Fibroblast of peridontal ligament (primary cell): ENCODE measurements at regions not wholly inside any gene's neighbourhood (a gene's known extent, or its start where the extent isn't known, plus 50 kb on each side); places are given as distances from the start of the nearest gene placed in this dataset.

Experiments used
- DNase-seq: peaks from one replicate; pipeline ENCODE4 v3.0.0-alpha.2; 2010; ENCODE audit errors: extremely low read depth

GRCh38 chr3:144141496-144141895 is 169.9 kb downstream of the DIPK2A start:
- DNase-seq = peak; percentile 23

GRCh38 chr3:144142151-144142840 is 170.7 kb downstream of the DIPK2A start:
- DNase-seq = peak; percentile 84

- no peak for DNase-seq
Observed at GRCh38 chr3:144148356-144148755, 176.7 kb downstream of the DIPK2A start.

- DNase-seq = no peak
Observed at GRCh38 chr3:144151983-144152382, 180.4 kb downstream of the DIPK2A start.

- no peak for DNase-seq
Observed at GRCh38 chr3:144160627-144161026, 189.0 kb downstream of the DIPK2A start.

GRCh38 chr3:144162042-144162441 is 190.4 kb downstream of the DIPK2A start:
- DNase-seq = peak; percentile 74

- DNase-seq = no peak
Observed at GRCh38 chr3:144164352-144164751, 192.7 kb downstream of the DIPK2A start.

- no peak for DNase-seq
Observed at GRCh38 chr3:144165482-144165881, 193.9 kb downstream of the DIPK2A start.

- no peak for DNase-seq
Observed at GRCh38 chr3:144167634-144168033, 196.0 kb downstream of the DIPK2A start.

- no peak for DNase-seq
Observed at GRCh38 chr3:144173491-144173890, 201.9 kb downstream of the DIPK2A start.

- no peak for DNase-seq
Observed at GRCh38 chr3:144175644-144176425, 204.2 kb downstream of the DIPK2A start.

- DNase-seq = no peak
Observed at GRCh38 chr3:144177649-144178048, 206.0 kb downstream of the DIPK2A start.

GRCh38 chr3:144178607-144179006 is 207.0 kb downstream of the DIPK2A start:
- no peak for DNase-seq

- no peak for DNase-seq
Observed at GRCh38 chr3:144181062-144181461, 209.4 kb downstream of the DIPK2A start.

- DNase-seq = no peak
Observed at GRCh38 chr3:144182501-144182900, 210.9 kb downstream of the DIPK2A start.

- DNase-seq = peak; percentile 37
Observed at GRCh38 chr3:144185276-144185675, 213.7 kb downstream of the DIPK2A start.

- DNase-seq = peak; percentile 89
Observed at GRCh38 chr3:144187531-144188210, 216.0 kb downstream of the DIPK2A start.

- DNase-seq = peak; percentile 33
Observed at GRCh38 chr3:144189044-144189443, 217.4 kb downstream of the DIPK2A start.

GRCh38 chr3:144197116-144197515 is 225.5 kb downstream of the DIPK2A start:
- no peak for DNase-seq

GRCh38 chr3:144197582-144197981 is 226.0 kb downstream of the DIPK2A start:
- DNase-seq = no peak

GRCh38 chr3:144200004-144200403 is 228.4 kb downstream of the DIPK2A start:
- DNase-seq = no peak

GRCh38 chr3:144200466-144200865 is 228.8 kb downstream of the DIPK2A start:
- no peak for DNase-seq

GRCh38 chr3:144221761-144222160 is 250.1 kb downstream of the DIPK2A start:
- DNase-seq = no peak
